ENCODE measurements at regions not wholly inside any gene's neighbourhood (a gene's known extent, or its start where the extent isn't known, plus 50 kb on each side); places are given as distances from the start of the nearest gene placed in this dataset.

DNA sequence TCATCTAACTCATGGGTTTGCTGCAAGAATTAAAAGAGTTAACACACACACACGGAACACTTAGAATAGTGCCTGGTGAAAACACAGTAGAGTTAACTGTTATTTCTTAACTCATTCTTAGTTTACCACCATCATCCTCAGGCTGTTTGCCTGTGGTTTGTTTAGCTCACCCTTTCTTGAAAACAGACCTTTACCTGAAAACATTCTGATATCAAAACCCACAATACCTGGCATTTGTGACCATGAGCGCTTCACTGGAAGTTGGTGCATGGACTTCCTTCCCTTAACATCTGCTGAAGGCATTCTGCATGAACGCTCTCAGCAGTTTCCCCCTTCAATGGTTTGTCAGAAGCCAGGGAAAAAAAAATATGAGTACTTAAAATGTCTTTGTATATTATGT, 256.0 kb downstream of the ETS1 start:
- no peak for DNase-seq (ENCODE audit: low spot score)

GRCh38 chr11:128330203-128330602, 257.2 kb downstream of the ETS1 start:
- ATAC-seq (no peak), DNase-seq (ENCODE audit: low spot score) (no peak)

More for the DNA sequence above, 256.0 kb downstream of the ETS1 start:
- no peak for ATAC-seq

DNA sequence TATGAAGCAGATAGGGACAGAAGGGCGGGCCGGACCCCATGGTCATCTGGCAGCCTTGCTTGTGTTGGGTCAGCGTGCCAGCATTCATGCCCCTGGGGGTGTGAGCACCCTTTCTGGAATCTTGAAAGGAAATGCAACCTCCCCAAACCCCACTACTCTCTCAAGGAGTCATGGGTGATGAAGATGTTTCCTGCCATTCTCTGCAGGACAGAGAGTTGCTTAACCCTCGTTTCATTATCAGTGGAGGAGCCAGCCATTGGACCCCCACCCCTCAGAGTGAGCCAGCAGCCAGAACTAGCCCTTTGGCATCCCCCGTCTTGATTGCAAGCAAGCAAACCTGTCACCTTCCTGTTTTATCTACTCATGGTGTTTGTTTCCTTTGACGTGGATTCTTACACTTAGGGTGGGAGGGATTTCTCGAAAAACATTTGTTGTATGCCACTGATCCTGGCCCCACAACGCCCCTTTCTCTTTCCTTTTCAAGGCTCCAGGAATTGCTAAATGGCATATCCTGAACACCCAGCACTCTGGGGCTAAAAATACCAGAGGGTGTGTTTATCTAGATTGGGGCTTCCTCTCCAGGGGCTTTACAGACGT, 258.3 kb downstream of the ETS1 start:
- DNase-seq (ENCODE audit: low spot score) (peak; percentile 55), ATAC-seq (peak; percentile 73)

GRCh38 chr11:128327274-128327673, 260.1 kb downstream of the ETS1 start:
- DNase-seq (ENCODE audit: low spot score) = no peak

DNA sequence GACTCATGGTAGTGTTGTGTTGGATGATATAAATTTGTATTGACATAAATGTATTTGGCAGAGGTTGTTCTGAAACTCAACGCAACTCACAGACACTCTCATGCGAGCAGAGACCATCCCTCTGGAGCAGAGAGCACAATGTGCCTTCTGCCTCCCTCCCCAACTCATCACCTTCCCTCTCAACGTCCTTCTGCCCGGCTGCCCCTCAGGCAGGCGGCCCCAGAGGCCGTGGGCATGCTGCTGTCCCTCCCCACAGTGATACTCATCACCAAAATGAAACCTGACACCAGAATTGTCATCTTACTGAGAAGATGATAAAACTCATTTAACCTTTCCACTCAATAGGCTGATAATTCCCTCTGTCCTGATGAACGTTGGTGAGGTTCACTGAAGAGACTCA, 260.6 kb downstream of the ETS1 start:
- ATAC-seq = no peak
- DNase-seq (ENCODE audit: low spot score) = no peak

More at GRCh38 chr11:128327274-128327673, 260.1 kb downstream of the ETS1 start:
- no peak for ATAC-seq

DNA sequence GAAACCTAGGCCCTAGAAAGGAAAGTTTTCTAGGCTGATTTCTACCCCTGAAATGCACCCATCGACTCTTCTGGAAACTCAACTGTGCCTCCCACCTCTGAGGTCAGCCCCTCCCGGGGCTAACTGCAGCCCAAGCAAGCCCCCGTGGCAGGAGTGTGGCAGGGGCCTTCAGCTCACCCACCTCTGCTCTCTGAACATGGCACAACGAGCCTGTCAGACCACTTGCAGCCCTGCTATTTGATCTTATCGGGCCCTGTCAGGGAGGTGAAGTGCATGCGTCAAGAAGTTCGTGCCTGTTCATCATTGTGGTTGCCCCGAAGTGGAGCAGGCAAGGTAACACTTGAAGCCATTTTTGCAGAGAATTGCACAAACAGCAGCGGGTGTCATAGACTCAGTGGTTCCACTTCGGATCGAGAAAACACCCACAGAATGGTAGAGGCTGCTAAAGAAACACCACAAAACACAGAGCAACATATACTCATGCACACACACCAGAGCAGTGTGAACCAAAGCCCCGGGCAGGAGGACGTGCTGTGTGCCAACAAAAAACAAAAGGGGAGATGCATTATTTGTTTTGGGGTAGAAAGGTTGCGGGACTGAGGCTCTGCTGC, 262.7 kb downstream of the ETS1 start:
- no peak for ATAC-seq
- no peak for DNase-seq (ENCODE audit: low spot score)

GRCh38 chr11:128324051-128324481, 263.3 kb downstream of the ETS1 start:
- ATAC-seq (no peak), DNase-seq (ENCODE audit: low spot score) (no peak)

GRCh38 chr11:128323381-128323780, 264.0 kb downstream of the ETS1 start:
- no peak for DNase-seq (ENCODE audit: low spot score)
- no peak for ATAC-seq

GRCh38 chr11:128318856-128319474, 268.4 kb downstream of the ETS1 start:
- ATAC-seq (no peak), DNase-seq (ENCODE audit: low spot score) (no peak)

DNA sequence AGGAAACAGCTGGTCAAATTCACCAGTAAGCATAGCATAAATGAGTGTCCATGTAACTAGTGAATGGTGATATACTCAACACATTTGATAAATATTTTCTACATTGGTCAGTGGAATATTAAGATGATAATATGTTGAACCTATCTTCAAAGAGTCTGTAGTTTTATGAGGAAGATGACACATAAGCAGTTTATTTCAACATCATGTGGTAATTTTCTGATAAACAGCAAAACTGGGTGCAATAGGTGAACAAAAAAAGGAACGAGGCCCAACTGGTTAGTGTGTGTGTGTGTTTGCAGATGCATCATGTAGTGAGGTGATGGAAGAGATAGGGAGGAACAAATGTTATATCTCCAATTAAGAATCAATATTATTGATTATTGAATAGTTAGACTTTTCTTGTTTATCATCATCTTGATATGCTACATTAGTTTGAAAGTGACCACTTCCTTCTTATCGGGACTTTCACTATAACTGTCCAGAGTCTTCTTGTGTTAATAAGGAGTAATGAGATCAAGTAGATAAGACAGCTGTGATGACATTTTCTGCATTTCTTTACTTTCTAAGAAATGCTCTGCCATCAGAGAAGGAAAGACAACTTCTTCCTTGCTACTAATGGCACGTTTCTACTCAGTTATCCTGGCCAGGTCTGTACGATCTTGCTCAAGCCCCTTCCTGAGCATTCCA, 270.7 kb downstream of the ETS1 start:
- no peak for ATAC-seq

GRCh38 chr11:128315933-128316332, 271.4 kb downstream of the ETS1 start:
- ATAC-seq (no peak), DNase-seq (ENCODE audit: low spot score) (no peak)

More for the DNA sequence above, 270.7 kb downstream of the ETS1 start:
- DNase-seq (ENCODE audit: low spot score) = no peak

DNA sequence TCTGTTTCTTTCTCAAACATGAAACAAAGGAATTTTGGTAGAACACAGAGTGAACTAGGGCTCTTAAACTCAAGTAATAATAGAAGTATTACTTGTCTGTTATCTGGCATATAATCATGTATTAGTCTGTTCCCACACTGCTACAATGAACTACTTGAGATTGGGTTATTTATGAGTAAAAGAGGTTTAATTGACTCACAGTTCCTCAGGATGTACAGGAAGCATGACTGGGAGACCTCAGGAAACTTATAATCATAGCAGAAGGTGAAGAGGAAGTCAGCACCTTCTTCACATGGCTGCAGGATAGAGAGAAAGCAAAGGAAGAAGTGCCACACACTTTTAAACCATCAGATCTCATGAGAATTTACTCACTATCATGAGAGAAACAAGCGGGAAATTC, 273.4 kb downstream of the ETS1 start:
- ATAC-seq = no peak

DNA sequence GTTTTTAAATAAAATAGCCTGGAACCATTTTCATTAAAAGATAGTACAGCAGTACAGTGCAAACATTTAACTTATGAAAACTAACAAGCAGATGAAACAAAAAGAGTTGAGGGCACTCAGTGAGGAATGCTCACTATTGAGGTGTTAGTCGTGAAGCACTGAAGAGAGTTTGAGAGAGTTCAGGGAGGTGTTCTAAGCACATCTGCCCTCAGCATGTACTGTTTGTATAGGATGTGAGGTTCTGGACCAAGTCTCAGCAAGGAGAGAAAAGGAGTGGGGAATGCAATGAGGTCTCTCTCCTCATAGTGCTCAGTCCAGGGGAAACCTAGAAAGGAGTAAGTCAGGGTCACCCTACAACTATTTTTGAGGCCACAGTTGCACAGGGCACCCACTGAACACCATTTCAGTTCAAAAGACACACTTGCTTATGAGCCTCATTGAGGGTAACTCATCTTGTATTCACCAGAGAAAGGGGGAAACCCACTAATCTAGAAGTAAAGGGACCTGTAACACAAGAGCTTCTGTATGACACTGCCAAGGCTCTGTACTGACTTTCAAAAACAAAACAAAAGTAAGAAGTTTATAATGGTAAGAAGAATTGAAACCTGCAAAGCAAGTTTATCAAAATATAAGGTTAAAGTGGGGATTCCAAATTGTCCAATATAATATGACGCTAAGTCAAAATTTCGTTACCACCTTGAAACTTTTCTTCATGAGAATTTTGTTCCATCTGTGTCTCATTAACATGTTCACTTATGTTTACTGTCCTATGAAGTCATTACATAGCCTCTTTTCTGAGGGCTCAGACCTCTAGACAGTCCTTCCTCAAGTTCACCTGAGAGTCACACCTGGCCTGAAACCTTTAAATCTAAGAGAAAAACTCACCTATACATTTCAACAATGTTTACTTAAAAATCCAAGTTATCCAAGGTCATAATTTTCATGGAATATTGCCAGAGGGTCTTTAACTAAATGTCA, 275.3 kb downstream of the ETS1 start:
- DNase-seq (ENCODE audit: low spot score) = no peak
- no peak for ATAC-seq

More for the DNA sequence above, 273.4 kb downstream of the ETS1 start:
- DNase-seq (ENCODE audit: low spot score) = no peak

- ATAC-seq (no peak), DNase-seq (ENCODE audit: low spot score) (no peak)
Measured at GRCh38 chr11:128310676-128311445, 276.5 kb downstream of the ETS1 start.

DNA sequence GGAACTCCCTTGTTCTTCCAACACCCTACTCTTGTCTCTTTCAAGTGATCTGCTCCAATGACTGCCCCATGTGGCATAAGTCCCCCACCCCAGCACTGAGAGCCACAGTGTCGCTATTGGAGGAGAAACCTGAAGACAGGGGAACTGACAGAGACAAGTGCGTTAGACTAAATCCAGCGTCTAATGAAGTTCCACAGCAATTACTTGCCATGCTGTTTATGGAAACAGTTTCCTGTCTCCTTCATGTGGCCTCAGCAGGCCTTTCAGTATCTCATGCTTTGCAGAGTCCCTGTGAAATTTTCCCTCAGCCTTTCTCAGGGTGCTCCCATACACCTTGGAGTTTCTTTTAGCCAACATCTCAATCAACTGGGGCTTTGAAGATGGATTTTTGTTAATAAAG, 277.4 kb downstream of the ETS1 start:
- DNase-seq (ENCODE audit: low spot score) (no peak), ATAC-seq (no peak)

DNA sequence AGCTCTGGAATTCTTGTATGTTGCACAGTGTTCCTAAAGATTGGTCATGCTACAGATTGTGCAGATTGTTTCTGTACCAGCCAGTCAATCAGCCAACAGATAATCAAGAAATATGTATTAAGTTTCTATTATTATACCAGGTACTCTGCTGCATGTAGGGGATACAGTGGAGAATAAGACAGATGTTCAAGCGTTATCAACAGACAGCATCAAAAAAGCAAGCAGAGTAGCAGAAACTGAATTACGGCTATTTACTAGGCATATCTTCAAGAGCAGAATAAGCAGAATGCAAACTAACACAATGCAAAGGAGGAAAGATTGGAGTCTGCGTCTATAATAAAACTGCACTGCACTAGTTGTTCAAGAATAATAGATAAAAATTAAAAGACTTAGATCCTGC, 278.6 kb downstream of the ETS1 start:
- no peak for ATAC-seq
- no peak for DNase-seq (ENCODE audit: low spot score)

DNA sequence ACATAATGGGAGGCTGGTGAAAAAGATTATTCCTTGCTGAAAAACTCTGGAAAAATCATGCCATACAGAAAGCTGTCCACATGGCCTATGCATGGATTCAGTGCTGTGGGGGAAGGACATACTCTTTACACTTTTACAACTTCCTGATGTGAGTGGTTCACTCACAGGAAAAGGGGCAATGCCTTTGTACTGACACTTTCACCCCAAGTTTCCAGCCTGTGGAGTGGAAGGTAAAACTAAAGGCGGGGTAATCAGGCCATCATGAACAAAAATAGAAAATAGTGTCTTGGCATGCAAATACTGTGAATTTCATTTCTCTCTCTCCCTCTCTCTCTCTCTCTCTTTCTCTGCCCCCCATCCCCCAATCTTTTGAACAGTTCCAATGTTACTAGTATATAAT, 281.8 kb downstream of the ETS1 start:
- ATAC-seq = no peak
- no peak for DNase-seq (ENCODE audit: low spot score)

DNA sequence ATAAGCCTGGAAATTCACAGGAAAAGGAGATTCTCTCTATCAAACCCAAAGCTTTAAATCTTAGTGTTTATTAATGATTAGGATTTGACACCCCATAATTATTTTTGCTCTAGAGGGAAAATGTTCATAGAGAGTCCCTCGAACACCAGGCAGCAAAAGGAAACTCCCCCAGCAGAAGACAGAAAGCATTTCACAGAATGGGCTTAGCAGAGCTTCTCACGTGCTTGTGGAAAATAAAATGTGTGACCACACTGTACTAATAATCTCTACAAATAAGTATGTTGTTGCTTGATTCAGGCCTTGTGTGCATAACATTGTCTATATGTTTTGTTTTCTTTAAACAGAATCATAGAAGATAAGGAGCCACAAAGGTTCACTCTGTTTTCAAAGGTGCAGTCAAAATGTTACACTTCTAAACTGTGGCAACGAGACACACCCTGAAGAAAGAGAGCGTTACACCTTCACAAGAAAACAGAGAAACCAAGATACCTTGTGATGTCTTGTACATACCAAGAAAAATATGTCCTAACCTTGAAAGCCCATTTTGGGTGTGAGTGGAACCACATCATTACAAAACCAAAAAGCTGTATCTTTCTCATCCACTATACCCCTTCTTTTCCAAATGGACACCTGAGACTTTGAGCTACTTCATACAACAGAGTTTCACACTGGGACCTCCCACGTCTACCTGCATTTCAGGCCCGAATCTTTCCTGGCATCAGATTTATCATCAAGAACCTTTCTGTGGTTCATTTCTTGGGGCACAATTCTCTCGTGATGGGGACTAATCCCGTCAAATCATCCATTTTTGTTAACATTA, 282.5 kb downstream of the ETS1 start:
- DNase-seq (ENCODE audit: low spot score) (no peak), ATAC-seq (no peak)

DNA sequence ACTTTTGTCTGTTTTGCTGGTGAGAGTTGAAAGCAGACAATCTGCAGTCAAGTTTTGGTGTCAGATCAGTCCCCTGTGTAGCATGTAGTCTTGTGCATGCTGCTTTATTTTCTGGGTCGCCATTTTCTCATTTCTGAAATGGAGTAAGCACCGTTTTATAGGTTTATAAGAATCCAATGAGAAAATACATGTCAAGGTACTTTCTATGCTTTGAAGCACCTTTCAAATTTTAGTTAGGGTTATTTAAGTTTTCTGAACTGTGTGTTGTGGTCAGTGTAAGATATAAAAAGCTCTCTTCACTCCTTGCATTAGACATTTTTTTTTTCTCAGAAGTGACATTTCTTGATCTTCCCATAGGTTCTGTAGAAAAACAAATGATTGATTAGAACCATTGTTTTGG, 283.2 kb downstream of the ETS1 start:
- DNase-seq (ENCODE audit: low spot score) = no peak
- no peak for ATAC-seq
